Lower lobe of right lung (tissue), 2 donors: ENCODE measurements at regions not wholly inside any gene's neighbourhood (a gene's known extent, or its start where the extent isn't known, plus 50 kb on each side); places are given as distances from the start of the nearest gene placed in this dataset.

Experiments
- ATAC-seq, 2 donors: fragments of 200-7000 bp; cut with Tn5 transposase; one replicate each; pipeline ENCODE4 v1.9.1; 2020 to 2022; ENCODE audit warnings: mild to moderate bottlenecking in 2 of 2, moderate library complexity in 2 of 2
- DNase-seq: peaks from one replicate; pipeline ENCODE4 v3.0.0-alpha.2; 2020
- H3K27ac ChIP-seq: fragments of 200-600 bp; one replicate; pipeline ENCODE4 v1.8.0; 2022
- H3K27me3 ChIP-seq: fragments of 200-600 bp; one replicate; pipeline ENCODE4 v1.8.0; 2022; ENCODE audit warnings: low read depth
- H3K36me3 ChIP-seq: fragments of 200-600 bp; one replicate; pipeline ENCODE4 v1.8.0; 2022; ENCODE audit warnings: mild to moderate bottlenecking
- H3K4me1 ChIP-seq: fragments of 200-600 bp; one replicate; pipeline ENCODE4 v1.8.0; 2022
- H3K4me3 ChIP-seq: fragments of 200-600 bp; one replicate; pipeline ENCODE4 v1.8.0; 2022; ENCODE audit warnings: mild to moderate bottlenecking
- H3K9me3 ChIP-seq: fragments of 200-600 bp; one replicate; pipeline ENCODE4 v1.8.0; 2022
- intact Hi-C: fragments of 100-400 bp; cut with DNase I; formaldehyde crosslinking; loops from one replicate; pipeline ENCODE4 v1.11.0; 2022
- TF ChIP-seq, protein P1 (sequence below): fragments of 200-600 bp; IDR thresholded peaks from one replicate; pipeline ENCODE4 v1.8.0; 2022; ENCODE audit warnings: antibody characterized with exemption, mild to moderate bottlenecking
- donor health status: DM: no; HTN: yes; CAD: no; lungs with severe emphysema.

DNA sequence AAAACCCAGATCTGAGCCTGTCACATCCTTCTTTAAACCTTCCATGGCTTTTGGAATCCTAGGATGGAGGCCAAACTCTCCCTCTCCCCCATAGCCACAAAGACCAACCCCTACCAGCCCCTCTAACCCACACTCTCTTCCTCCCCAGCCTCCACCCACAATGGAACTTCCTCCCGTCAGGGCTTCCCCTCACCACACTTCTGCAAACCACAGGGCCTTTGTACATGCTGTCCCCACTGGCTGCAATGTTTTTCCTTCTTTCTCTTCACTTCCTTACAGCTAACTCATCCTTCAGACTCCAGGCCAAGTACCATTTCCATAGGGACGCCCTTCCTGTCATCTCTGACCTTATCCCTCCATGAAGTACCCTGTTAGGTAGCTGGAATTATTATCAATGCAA lies 393.5 kb downstream of the MN1 start:
- H3K4me3 ChIP-seq: no peak overlapping the region
- H3K27me3 ChIP-seq: peaks cover 15% of the 10 kb centered on the region
- no peak overlapping the region for H3K27ac ChIP-seq
- H3K4me1 ChIP-seq: no peaks in the 10 kb centered on the region
- DNase-seq: no peak
- intact Hi-C loops: no loop called here
- H3K36me3 ChIP-seq: no peaks in the 10 kb centered on the region
- ATAC-seq: no peak
- H3K9me3 ChIP-seq: no peaks in the 10 kb centered on the region
- TF ChIP-seq, protein P1, sequence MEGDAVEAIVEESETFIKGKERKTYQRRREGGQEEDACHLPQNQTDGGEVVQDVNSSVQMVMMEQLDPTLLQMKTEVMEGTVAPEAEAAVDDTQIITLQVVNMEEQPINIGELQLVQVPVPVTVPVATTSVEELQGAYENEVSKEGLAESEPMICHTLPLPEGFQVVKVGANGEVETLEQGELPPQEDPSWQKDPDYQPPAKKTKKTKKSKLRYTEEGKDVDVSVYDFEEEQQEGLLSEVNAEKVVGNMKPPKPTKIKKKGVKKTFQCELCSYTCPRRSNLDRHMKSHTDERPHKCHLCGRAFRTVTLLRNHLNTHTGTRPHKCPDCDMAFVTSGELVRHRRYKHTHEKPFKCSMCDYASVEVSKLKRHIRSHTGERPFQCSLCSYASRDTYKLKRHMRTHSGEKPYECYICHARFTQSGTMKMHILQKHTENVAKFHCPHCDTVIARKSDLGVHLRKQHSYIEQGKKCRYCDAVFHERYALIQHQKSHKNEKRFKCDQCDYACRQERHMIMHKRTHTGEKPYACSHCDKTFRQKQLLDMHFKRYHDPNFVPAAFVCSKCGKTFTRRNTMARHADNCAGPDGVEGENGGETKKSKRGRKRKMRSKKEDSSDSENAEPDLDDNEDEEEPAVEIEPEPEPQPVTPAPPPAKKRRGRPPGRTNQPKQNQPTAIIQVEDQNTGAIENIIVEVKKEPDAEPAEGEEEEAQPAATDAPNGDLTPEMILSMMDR: no peak

DNA sequence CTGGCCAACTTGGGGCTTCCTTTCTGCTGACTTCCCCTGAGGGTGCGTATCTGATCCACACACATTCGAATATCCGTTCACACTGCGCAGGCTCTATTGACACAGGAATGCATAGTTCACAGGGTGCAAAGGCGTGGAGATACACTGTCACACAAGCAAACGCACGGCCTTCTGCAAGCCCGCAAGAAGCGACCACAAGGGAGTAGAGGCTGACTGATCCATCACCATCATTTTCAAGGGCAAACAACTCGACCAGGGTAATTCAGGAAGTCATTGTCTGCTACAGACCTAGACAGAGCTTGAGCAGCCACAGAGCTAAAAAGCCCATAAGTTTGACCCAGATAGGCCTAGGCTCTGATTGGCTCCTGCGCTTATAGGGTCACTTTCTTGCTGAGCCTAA lies 392.3 kb downstream of the MN1 start:
- DNase-seq (no peak), ATAC-seq (no peak)
- TF ChIP-seq, protein P1: no peak
- intact Hi-C loops: no loop called here
- H3K4me3 ChIP-seq: no peak overlapping the region
- no peaks in the 10 kb centered on the region for H3K36me3 ChIP-seq
- H3K27me3 ChIP-seq: peaks cover 15% of the 10 kb centered on the region
- no peaks in the 10 kb centered on the region for H3K4me1 ChIP-seq
- H3K9me3 ChIP-seq: no peaks in the 10 kb centered on the region
- no peak overlapping the region for H3K27ac ChIP-seq

DNA sequence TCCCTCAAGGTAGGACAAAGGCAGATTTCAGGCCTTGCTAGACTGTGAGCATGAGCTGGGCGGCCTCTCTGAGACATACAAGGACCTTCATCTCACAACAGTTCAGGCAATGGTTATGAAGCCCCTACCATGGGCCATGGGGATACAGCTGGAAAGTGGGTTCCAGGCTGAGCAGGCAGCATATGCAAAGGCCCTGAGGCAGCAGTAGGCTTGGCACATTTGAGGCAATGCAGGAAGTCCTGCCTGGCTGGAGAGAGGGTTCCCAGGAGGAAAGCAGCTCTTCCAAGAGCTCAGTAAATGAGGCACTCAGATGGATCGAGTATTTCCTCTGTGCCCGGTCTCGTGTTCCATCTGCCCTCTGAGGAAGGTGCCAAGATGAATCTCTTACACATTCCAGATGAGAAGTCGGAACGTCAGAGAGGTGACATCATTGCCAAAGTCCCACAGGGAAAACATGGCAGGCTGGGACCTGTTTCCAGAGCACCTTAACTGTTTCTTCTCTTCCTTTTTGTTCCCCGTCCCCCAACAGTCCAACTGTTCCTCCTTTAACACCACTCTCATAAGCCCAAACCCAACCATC lies 388.6 kb downstream of the MN1 start:
- Histone ChIP-seq H3K36me3 (no peaks in the 10 kb centered on the region), H3K27me3 (peaks cover 9% of the 10 kb centered on the region), H3K27ac (no peak overlapping the region), H3K4me3 (no peak overlapping the region), H3K4me1 (no peaks in the 10 kb centered on the region), H3K9me3 (no peaks in the 10 kb centered on the region)
- intact Hi-C loops: no loop called here
- TF ChIP-seq, protein P1: no peak
- no peak for ATAC-seq
- no peak for DNase-seq

DNA sequence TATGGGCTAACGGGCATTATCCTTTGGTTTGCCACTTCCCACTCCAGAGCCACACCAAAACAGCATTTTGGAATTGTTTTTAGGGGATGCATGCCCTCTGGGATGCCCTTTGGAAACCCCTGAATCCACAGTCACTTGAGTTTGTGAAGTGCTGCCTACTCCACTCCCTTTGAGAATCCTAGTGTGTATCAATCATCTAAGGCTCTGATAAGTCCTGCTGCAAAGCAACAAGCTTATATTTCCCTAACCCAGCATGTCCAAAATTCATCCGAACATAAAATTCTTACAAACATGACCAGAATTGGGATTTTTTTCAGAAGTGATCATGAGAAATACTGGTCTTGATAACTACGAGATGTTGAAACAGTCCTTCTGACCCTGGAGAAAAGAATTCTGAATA lies 387.9 kb downstream of the MN1 start:
- no peak for ATAC-seq
- Histone ChIP-seq H3K27ac (no peak overlapping the region), H3K36me3 (no peaks in the 10 kb centered on the region), H3K4me3 (no peak overlapping the region), H3K9me3 (no peaks in the 10 kb centered on the region), H3K4me1 (no peaks in the 10 kb centered on the region), H3K27me3 (peaks cover 8% of the 10 kb centered on the region)
- no peak for DNase-seq
- intact Hi-C loops: no loop called here
- TF ChIP-seq, protein P1: no peak

DNA sequence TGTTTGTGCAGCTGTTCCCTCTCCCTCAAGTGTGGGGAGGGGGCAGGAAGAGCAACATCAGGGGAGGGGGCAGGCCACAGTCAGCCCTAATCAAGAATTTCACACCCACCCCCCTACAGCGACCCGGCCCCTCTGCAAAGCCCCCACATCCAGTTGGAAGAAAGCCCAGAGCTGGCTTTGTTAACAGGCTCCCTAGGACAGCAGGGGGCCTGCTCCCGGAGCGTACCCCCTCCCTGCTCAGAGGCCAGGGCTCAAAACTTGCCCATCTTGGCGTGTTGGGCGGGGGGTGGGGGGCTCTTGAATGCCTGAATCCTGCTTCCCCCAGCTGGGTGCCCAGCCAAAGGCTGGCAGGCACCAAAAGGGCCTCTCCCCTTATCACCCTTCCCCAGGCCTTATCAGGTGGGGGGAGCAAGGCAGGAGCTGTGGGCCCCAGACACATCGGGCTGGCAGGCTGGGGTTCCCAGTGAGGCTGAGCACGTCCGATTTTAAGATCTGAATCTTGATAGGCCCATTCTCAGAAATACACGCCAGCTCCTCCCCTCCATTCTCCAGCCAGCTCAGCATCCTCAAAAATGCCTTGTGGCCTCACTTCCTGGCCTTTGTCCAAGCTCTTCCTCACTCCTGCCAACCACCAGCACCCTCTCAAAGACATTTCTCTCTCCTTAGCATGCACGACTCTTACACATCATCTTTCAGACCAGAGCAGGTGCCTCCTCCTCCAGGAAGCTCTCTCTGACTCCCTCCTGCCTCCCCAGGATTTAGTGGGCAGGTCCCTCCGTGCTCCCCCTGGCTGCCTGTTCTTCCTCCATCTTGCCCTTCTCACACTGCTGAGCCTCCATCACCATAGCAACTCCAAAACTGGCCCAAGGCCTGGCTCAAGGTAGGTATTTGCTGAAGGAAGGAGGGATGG lies 384.8 kb downstream of the MN1 start:
- Histone ChIP-seq H3K4me1 (peaks cover 14% of the 10 kb centered on the region), H3K27me3 (peaks cover 3% of the 10 kb centered on the region), H3K27ac (no peak overlapping the region), H3K36me3 (no peaks in the 10 kb centered on the region), H3K4me3 (no peak overlapping the region), H3K9me3 (no peaks in the 10 kb centered on the region)
- DNase-seq (no peak), ATAC-seq (no peak)
- intact Hi-C loops: no loop called here
- TF ChIP-seq, protein P1: no peak
